SH-SY5Y (cell line): ENCODE measurements at regions not wholly inside any gene's neighbourhood (a gene's known extent, or its start where the extent isn't known, plus 50 kb on each side); places are given as distances from the start of the nearest gene placed in this dataset.

Experiments used
- GATA2 ChIP-seq: IDR thresholded peaks from 2 replicates; pipeline ENCODE4 v1.6.1; 2011; ENCODE audit warnings: mild to moderate bottlenecking, low read depth, low read length
- GATA3 ChIP-seq: IDR thresholded peaks from 2 replicates; pipeline ENCODE4 v1.6.1; 2011; ENCODE audit warnings: low read depth, mild to moderate bottlenecking, low read length, moderate library complexity

DNA sequence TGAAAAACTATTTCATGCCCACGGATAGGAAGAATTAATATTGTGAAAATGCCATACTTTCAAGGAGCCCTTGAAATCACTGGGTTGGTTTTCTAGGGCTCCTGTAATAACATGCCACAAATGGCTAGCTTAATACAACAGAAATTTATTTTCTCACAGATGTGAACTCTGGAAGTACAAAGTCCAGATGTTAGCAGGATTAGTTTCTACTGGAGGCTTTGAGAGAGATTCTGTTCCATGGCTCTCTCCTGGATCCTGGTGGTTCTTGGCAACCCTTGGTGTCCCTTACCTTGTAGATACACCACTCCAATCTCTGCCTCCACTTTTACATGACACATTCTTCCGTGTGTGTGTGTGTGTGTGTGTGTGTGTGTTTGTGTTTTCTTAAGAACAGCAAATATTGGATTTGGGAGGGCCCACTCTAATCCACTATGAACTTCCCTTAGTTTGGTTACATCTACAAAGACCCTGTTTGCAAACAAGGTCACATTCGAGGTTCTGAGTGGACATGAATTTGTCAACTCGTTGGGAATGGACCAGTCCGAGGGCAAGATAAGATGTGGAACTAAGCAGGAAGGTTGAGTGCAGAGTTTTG is 381.1 kb downstream of the IPO8 start:
- TF ChIP-seq GATA2 (no peak), GATA3 (no peak)
